ENCODE measurements at regions not wholly inside any gene's neighbourhood (a gene's known extent, or its start where the extent isn't known, plus 50 kb on each side); places are given as distances from the start of the nearest gene placed in this dataset.

- TF ChIP-seq EZH2 (IDR thresholded peaks at IDR 0.05) = no peak
- no peak for TF ChIP-seq POLR2AphosphoS5 (IDR thresholded peaks at IDR 0.05; ENCODE audit: borderline replicate concordance, low read depth, low read length)
Observed at GRCh38 chr9:89765211-89765946, 160.6 kb downstream of the GADD45G start.
